ENCODE measurements at regions not wholly inside any gene's neighbourhood (a gene's known extent, or its start where the extent isn't known, plus 50 kb on each side); places are given as distances from the start of the nearest gene placed in this dataset.

DNA sequence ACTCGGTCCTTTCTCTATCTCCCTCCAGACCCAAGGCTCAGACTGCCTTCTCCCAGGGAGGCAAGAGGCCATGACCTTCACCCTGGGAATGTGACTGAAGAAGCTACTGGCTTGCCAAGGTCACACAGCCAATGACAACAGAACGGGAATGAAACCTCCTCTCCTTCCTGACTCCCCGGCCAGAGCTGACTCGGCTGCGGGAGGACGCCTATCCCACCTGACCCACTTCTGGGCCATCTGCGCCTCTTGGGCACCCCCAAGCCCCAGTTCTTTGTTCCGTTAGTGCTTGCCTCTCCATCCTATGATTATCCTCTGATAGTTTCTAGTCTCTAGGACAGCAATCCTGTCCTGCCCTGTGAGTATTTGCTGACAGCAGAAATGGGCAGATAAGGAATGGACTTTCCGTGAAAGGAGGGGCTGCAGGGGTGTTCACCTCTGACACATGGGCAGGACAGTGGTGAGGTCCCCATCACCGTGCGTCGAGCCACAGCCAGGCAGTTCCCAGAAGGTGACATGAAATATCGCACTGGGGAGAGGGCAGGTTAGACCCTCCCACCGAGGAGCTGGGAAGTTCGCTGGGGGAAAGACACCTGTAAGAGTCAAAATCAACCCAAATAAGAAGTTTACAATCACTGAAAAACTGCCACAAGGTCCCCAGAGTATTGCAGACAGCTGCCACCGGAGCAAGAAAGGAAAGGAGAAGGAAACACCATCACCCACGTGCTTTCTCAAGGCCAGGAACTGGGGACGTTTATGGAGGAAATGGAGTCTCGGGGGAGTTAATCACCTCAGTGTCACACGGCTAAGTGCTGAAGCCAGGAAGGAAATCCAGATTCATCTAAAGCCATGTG lies 63.0 kb downstream of the INSIG1 start:
- DNase-seq, result no peak

DNA sequence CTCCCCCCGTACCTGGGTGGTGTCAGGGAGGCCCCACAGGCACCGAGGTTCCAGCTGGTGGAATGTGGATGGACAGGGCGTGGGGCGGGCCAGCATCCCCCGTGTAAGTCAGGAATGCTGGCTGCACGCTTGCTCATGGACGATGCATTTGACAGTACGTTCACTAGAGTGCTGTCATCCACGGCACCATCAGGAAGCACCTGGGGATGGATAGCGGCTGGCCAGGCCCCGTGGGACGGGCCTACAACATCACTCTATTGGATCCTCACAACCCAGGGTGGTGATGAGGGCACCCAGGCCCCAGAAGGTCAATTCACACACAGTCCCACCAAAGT lies 63.6 kb downstream of the INSIG1 start:
- DNase-seq, result no peak

DNA sequence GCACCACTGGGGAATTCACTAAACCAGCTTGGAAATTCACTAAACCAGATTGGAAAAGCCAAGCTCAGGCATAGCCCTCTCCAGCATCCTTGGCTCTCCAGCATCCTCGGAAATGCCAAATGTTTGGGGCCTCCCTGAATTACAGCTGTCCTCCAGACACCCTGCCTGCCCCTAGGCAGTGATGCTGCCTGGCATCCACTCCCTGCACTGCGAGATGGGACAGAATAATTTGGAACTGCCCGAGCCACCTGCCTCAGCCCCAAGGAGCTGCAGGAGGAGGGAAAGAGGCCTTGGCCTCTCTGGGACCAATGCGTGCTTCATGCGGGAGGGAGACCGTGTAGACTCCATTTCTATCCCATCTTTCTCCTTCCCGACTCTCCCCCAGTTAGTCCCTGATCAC lies 64.3 kb downstream of the INSIG1 start:
- no peak for DNase-seq

DNA sequence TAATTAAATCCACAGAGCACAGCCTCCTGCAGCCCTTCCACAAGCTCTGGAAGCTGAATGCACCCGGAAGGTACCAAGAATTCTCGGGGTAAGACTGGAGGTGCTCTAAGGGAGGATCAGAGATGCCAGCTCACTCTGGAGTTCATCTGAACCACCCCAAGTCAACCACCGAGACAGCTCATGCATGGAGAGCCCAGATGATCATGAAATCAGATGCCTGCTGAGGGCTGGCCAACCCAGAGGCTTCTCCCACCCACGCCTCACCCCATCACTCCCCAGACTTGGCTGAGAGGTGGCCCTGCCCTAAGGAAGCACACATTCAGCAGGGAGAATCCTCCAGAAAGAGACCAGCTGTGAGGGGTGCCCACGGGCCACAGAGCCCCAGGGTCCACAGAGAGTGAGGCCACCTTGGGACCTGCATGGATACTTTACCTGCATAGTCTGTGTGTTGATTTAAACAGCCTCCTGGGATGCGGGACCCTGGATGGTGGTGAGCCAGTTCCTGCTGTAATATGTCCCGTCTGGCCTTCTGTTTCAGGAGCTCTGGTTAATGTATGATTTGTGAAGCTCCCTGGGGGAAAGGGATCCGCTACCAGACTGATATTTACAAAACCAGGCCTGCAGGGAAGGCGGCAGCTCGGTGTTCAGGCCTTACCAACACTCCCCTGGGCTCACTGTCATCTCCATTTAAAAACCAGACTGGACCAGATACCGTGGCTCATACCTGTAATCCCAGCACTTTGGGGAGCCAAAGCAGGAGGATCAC lies 64.9 kb downstream of the INSIG1 start:
- no peak for DNase-seq

DNA sequence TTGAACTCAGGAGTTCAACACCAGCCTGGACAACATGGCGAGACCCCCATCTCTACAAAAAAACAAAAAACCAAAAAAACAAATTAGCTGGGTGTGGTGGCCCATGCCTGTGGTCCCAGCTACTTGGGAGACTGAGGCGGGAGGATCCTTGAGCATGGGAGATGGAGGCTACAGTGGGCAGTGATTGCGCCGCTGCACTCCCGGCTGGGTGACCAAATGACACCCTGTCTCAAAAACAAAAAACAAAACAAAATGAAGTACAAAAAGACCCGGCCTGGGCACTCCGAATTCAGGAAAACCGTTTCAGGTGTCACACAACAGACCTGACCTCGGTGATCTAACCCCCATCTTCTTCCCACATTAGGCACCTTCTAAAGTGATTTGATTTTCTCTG lies 65.5 kb downstream of the INSIG1 start:
- no peak for DNase-seq

DNA sequence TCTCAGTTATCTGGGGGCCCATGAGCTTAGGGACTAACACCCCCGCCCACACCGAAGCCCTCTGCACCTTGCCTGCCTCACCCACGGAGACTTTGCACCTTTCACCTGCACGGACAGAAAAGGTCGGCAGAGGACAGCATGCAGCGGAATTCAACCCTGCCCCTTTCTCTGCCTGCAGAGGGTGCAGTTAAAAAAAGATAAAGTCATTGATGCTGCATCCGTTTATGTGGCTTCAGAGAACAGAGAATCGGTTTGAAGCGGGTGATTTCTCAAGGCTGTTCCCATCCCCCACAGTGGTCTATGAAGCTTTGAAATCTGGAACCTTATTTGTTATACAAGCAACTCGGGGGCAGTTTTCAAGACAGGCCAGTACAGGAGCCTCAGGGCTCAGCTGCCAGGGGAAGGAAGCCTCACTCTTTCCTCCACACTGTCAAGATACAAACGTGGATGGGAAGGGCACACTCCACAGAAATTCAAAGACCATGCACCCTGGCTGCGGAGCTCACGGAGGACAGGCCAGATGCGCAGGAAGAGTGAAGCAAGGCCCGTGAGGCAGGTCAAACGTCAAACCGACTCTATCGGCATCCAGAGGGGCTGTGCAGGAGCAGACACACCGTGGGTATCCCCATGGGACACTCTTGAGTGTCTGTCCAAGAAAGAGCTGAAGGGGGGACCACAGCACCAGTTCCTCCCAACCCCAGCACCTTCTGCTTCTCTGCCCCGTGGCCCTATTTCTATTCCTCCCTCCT lies 66.3 kb downstream of the INSIG1 start:
- DNase-seq, result no peak

DNA sequence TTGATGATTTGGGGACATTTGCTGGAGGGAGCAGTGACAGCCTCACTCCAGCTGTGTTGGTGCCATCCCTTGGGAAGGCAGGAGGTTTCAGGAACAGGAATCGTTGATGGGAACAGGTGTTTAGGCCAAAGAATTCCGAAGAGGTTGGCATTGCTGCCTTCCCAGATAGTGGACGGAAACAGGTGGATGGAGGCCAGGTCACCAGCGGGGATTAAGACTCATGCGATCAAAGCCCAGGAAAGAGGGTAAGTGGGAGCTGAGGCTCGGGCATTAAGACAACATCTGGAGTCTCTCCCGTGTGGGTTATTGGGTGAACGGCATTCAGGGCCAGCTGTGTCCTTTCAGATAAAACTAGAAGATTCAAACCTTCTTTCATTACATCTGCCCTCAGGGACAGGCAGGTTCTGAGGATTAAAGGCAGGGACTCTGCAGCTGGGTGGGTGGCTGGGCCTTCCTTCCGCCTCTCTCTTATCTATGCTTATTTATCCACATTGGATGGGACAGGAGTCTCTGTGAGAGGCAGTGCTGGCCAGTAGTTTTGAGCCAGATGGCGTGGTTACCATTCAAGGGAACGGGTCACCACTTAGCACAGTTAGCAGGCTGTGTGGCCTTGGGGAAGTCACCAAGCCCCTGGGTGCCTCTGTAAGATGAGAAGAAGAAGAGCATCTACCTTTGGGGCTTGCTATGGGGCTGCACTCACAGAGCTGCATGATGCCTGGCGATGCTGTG lies 67.6 kb downstream of the INSIG1 start:
- no peak for DNase-seq

DNA sequence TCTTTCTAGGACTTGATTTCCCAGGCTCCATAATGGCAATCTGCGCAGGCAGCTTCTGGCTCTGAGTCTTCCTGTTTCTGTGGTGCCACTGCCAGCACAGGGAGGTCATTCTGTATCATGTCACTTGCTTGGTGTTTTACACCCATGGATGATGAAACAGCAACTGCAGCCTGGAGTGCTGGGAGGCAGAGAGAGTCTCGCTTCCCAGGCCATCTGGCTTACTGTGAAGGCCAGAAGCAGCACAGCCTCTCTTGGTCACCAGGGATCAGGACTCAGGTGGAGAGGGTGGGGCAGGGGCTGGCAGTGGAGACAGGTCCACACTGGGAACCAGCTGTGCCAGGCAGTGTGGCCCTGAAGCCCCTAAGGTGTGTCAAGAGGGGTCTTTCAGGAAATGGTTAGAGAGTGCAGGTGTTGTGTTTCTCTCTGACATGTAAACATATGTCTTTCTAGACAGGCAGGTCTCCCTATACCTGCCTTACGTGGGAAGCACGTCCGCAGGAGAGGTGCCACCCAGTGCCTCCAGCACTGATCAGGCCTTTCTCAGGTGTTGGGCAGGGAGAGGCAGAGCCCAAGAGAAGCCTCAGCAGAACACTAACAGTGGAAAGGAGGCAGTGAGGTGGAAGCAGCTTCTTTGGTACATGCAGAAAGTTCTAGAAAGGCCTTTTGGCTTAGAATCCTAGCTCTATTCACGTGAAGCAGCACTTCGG lies 71.4 kb downstream of the INSIG1 start:
- no peak for DNase-seq

DNA sequence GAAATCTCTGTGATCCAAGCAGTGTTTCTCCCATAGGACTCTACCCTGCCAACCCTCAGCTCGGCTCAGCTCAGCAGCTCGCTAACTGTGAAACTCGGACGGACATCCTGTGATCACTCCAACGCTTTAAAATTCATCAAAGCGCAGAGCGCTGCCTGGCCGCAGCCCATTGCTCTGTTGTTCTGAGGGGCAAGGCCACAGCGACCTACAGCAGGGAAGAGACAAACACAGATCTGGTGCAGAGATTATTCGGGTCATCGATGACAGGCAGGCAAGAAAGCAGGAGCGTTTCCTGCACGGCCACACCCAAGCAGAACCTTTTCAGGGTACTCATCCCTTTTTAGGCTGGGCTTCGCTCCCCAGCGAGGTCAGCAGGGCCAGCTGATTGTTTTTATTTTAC lies 72.1 kb downstream of the INSIG1 start:
- DNase-seq, result no peak

DNA sequence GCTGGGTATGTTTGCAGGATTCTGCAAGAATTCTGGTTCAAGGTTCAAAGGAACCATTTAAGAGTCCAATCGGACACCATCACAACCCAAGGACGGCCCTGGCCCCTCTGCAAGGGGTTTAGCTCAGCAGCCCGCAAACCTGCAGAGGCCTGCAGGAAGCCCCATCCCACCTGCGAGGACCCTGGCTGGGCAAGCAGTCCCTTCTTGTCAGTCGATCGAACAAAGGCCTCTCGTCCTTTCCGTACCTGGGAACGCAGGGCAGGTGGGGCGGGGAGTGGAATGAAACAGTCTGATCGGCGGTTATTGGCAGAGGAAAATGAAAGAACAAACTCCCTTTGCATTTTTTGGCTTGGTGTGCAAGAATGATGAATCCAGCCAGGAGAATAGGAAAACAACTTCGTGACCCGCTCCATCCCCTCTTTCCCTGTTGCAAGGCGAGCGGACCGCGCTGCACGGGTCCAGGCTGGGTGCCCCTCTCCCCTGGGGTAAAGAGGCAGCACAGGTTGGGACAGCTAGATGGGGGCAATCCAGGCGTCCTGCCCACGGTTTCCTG lies 73.7 kb downstream of the INSIG1 start:
- DNase-seq, result no peak

DNA sequence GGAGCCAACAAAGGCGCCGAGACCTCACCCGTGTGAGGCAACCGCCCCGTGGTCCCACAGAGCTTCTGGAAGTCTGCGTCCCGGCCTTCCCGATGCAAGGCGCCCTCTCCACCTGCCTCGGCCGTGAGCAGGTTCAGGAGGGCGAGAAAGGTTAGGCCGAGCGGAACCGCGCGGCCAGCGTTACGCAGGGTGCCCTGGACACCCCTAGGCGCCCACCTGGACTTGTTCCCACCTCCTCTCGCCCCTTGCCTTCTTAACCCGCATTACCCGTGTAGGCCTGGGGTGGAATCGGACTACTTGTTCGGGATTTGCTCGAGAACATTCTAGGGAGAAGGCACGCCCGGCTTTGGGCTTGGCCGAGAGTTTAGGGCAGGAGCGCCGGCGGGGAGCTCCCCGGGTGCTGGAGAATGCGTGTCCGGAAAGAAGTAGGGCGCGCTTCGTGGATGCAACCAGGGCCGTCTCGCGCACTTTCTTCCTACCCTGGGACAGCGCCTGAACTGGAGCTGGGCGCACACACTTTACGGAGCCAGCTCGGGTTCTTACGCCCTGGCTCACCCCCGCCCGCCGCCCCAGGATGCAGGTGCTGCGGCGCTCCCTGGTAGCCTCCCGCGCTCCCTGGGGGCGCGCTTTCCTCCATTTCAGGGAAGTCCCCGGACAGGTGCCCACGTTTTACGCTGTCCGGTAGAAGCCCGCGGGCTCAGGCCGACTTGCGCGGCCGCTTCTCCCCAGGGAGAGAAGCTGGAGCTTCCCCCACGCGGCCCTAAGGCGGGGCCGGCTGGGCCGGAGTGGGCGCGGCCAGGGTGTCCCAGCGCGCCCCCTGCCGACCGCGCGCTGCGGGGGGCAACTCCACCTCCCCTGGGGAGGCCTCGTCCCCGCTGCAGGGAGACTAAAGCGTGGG lies 74.5 kb downstream of the INSIG1 start:
- no peak for DNase-seq

DNA sequence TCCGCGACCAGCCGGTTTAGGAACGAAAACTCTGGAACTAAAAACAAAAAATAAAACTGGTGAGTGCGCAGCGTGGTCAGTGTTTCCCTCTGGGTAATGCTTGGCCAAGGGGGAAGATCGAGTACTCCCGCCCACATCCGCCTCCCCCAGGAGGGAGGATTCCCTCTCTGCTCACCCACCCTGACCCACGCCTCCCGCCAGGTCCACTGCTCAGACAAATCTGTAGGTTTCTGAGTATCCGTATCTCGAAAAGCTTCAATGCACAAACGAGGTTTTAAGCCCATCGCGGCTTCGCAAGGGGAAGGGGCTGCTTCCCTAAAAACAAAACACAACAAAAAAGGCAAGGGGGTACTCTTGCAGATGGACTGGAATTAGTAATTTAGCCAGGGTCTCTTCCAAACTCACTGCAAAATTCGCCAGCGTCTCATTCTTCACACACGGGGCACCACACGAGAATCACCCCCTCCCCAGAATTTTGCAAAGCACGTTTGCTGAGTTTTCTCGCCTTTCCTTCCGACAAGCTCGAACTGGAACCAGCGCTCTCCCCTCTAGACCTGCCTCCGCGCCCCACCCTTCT lies 75.2 kb downstream of the INSIG1 start:
- DNase-seq, result no peak

DNA sequence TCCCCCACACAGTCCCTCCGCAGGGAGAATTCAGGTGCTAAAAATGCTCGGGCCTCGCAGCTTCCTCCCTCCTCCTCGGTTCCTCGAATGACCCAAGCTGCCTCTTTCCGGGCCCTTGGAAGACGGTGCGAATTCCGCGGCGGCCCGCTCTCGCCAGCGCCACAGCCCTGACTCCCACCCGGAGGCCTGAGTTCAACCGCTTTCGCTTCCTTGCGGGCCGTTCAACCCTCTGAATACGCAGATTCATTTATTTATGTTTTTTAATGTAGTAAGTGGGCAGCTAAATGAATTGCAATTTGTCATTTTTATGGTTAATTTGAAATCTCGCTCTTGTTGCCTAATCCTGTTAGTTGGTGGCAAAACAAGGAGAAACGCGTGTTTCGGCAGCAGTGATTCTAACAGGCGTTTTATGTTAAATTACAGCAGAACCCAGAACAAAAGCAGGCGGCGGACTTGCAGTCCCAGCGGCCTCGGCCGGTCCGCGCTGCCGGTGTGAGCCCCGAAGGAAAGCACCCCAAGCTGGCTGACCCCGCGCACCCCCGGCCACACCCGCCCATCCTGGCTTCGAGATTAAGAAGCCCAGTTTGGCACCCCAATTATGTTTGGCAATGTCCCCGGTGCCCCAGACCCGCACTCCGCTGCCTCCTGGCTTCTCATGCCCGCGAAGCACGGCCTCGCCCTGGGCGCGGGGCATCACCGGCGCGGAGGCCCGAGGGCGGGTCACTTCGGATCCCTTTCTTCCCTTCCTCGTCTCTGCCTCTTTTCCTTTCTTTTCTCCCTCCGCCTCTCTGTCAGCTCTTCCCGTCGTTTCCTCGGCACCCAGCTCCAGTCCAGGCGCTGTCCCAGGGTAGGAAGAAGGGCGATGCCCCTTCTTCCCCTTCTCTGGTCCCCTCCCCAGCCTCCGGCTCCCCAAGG lies 75.9 kb downstream of the INSIG1 start:
- no peak for DNase-seq

DNA sequence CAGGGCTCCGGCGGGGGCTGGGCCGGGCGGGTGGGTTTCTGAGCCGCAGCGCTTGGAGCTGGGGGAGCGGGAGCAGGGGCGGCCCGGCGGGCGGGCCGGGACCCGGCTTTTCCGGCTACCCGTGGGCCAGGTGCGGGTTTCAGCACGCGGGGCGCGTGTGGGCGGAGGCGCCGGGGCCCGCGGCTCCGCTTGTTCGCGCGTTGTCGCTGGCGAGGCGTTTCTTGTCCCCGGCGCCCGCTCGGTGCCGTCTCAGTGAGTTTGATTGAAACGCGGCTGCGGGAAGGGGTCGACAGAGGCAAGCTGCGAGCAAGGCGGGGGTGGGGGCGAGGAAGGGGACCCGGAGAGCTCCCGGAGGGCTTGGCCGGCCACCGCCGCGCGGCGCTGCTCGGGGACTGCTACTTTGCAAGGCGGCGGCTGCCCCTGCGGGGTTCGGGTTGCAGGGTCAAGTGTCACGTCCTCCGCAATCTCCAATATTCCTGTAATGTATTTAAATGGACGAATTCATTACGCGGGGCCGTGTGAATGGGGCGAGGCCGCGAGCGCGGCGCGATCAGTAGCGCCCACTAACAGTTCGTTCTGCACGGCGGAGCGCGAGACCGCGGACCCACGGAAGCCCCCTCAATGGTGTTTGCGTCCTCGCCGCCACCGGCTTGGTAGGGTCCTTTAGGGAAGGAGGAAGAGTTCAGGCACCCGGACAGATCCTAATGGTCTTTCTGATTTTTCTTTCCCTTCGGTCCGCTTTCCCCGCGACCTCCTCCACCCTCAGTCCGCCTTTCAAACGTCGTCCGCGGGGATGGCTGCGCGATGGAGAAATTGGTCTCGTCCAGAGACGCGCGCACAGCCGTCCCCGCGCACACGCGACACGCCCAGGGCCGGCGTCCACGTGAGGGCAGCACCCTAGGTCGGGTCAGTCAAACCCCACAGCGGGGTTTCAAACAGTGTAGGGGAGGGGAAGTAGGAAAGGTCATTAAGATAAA lies 76.9 kb downstream of the INSIG1 start:
- DNase-seq, result no peak

DNA sequence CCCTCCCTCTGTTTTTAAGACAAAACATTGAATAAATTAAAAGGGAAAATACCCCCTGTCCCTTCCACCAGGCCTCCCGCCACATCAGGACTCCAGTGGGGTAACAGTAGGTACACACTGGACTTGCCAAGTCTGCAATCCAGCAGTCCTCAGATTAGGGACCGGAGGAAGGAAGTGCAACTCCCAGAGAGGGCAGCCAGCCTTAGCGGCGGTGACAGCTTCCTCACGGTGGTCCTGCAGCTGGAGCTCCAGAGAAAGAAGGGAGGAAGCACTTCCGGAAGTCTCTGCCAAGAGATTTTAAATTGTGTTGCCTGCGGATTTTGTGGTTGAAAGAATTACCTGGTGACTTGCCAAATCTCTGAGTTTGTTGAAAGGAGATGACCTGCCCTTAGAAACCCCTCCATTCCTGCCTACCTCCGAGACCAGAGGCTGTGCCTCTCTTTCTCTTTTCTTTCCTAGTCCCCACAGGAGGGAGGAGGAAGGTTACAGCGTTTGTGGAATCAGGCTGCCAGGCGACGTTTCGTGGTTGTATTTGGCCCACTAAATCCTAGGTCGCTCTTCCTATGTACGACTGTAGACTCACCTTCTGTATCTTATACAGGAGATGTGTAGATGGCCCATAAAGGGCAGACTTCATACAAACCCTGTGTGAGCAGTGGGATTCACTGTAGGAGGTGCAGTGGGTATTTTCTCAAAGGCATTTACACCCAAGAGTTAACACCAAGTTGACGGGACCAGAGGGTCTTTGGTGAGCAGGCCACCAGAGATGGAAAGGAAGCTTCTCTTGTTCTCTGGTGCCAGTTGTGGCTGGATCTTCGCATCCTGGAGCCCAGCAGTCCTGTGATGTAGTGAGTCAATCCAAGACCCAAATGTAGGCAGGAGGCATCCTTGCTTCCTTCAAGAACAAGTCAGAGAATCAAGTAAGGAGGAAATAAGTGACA lies 77.9 kb downstream of the INSIG1 start:
- no peak for DNase-seq

DNA sequence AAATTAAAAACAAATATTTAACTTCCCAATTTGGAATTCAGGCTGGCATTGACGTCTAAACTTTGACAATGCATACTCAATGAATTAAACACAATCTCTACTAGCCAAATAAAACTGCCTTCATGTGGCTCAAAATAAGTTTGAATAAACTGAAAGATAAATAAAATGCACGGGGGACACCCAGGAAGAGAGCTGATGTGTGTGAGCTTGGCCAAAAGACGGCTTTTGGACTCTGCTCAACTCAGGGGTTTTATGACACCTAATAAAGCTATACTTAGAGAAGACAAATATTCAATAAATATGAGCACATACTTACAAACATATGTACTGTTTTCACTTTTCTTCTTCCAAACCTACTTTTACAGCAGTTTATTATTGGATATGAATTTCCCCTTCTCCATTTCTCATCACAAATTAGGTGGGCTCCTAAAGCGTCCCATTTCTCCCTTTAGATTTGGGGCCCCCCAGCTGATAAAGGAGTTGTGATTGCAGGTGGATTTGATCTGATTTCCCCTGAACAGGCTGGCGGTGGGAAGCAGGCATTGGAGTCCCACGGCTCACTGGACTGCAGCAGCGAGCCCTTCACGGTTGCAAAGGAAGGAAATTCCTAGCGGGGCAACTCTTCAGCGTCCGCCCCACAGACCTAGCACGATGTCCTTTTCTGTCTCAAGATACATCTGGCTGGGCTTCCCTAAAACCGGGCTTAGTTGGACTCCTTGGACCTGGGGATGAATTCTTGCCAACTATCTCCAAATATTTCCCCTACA lies 79.6 kb downstream of the INSIG1 start:
- DNase-seq, result no peak

All from NCI-H146 (cell line).